GM21526 (cell line): ENCODE measurements at regions not wholly inside any gene's neighbourhood (a gene's known extent, or its start where the extent isn't known, plus 50 kb on each side); places are given as distances from the start of the nearest gene placed in this dataset.

Experiments used
- ATAC-seq: cut with Tn5 transposase; IDR thresholded peaks from one replicate; pipeline ENCODE4 v1.9.1; 2021; ENCODE audit warnings: moderate library complexity; ENCODE audit not compliant: unreplicated experiment, low FRiP score

DNA sequence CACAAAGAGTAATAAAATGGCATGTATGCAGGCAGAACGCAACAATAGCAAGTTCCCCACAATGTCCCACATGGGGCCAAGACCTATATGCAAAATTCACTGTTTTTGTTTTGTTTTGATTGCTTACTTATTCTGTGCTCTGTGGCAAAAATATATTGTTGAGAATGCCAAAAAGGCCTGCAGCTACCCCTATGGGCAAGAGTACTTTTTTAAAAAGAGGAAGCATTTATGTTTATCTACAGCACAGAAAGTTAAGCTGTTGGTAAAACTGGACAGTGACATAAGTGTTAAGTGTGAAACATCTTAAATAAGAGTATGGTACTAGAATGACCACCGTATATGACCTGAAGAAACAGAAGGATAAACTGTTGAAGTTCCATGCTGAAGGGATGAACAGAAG, 301.9 kb upstream of the ZC3H12C start:
- no peak for ATAC-seq

- no peak for ATAC-seq
Measured at GRCh38 chr11:109794501-109794900, 298.7 kb upstream of the ZC3H12C start.

GRCh38 chr11:109795234-109795633, 298.0 kb upstream of the ZC3H12C start:
- no peak for ATAC-seq

DNA sequence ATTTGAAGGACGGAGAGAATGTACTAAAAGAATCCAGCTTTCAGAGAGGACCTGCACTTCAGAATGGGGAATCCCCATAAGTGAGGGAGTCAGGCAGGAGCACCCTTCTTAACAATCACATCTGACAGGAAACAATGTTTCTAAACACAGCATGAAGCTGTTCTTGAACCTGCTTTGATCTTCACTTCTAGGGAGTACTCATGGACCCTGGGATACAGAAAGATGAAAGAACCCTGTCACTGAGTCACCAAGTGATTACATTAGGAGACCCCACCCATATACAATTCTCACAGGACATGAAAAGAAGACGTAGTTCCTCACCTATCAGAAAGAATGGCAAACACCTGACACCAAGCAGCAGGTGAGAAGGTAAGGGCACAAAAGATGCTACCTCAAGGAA, 296.9 kb upstream of the ZC3H12C start:
- ATAC-seq, result no peak

DNA sequence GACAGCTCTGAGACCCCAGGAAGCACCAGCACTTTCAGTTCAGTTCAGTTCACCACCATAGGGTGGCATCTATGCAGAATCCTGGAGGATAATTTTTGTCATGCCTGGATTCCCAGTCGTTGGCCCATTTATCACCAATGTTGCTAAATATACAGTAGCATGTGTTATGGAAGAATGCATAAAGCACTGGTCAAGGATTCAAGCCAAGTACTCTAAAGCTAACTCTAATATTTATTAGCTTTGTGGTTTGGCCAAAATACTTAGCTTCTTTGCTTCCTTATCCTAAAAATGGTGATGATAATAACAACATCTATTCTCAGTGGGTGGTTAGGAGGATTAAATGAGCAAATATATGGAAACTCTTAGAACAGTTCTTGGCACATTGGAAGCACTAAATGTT, 294.7 kb upstream of the ZC3H12C start:
- no peak for ATAC-seq

DNA sequence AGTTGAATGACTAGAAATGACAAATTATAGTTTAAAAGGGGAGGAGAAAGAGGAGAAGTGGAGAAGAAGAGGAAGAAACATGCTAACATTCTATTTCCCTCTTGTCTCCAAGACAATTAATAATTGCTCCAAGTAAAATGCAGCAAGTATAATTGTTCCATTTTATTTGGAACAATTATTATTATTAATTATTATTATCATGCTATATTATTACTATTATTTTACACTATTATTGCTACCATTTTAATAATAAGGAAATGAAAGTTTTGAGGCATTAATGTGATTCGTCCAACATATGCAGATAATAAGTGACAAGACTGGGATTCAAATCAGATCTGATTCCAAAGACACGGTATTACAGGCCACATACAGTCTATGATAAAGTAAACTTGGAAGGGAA, 293.6 kb upstream of the ZC3H12C start:
- no peak for ATAC-seq

DNA sequence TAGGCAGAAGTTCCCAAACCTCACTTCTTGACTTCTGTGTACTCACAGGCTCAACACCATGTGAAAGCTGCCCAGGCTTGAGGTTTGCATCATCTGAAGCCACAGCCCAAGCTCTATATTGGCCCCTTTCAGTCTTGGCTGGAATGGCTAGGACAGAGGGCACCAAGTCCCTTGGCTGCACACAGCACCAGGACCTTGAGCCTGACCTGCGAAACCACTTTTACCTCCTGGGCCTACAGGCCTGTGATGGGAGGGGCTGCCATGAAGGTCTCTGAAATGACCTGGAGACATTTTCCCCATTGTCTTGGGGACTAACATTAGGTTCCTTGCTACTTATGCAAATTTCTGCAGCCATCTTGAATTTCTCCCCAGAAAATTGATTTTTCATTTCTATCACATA, 288.3 kb upstream of the ZC3H12C start:
- ATAC-seq, result no peak

DNA sequence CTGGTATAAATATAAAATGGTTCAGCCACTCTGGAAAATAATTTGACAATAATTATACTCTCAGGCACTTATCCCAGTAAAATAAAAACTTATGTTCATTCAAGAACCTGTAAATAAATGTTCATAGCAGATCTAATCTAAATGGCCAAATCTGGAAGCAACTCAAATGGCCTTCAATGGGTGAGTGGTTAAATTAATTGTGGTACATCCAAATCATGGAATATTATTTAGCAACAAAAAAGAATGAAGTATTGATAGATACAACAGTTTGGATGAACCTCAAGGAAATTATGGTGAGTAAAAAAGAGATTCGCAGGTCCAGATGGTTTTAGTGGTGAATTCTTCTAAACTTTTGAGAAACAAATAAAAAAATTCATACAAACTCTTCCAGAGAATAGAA, 287.0 kb upstream of the ZC3H12C start:
- ATAC-seq, result no peak

DNA sequence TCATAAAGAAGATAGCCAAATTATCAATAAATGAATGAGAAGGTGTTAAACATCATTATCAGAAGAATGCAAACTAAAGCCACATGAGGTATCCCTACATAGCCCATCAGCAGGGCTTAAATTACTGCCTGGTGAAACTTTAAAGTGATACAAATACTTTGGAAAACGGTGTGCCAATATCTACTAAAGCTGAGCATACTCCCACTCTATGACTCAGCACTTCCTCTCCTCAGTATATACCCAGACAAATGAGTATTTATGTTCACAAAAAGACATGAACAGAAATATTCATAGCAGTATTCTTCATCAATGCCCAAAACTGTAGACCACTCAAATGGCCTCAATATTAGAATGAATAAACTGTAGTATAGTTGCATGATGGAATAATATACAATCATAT, 284.6 kb upstream of the ZC3H12C start:
- ATAC-seq, result no peak

DNA sequence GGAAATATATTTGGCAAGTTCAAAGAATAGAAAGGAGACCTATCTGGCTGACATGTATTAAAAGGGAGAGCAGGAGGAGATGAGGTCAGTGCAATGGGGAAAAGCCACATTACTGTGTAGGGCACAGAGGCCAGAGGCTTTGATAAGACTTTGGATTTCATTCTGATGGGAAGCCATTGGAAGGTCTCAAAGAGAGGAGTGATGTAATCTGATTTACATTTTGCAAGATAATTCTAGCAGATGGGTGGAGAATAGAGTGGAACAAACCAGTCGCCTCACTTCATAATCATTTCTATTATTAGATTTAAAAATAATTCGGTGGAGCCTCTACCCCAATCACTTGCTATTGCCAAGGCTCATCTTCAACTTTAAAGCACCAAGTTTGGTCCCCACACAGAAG, 278.4 kb upstream of the ZC3H12C start:
- no peak for ATAC-seq

GRCh38 chr11:109815500-109816150, 277.6 kb upstream of the ZC3H12C start:
- ATAC-seq, result no peak

DNA sequence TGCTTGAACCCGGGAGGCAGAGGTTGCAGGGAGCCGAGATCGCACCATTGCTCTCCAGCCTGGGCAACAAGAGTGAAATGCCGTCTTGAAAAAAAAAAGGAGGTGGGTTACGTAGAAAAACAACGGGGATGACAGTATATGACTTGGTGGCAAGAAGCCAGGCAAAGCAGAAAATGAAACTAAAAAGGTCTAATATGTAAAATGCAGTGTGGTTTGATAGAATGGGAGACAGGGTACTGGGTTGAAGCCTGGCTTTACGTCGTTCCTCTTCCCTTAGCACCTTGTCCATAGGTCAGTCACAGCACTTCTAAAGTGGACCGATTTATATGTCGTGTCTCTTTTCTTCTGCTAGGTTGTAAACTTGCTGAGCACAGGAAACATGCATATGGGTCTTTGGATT, 274.9 kb upstream of the ZC3H12C start:
- no peak for ATAC-seq

DNA sequence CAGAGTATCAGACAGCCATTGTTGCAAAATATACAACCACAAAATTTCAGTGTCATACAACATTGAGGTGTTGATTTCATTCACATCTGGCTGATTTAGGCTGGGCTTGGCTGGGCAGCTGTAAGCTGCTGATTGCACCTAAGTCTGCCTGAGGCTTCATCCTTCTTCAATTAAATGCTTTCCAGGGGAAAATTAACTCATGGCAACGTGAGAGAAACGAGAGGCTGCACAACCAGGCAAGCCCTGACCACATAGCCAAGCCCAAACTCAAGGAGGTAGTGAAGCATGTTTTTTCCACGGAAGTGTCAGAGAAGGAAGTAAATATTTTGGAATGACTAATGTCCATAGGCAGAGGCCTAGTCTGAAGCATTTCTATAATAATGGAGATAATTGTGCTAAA, 273.8 kb upstream of the ZC3H12C start:
- ATAC-seq, result no peak

DNA sequence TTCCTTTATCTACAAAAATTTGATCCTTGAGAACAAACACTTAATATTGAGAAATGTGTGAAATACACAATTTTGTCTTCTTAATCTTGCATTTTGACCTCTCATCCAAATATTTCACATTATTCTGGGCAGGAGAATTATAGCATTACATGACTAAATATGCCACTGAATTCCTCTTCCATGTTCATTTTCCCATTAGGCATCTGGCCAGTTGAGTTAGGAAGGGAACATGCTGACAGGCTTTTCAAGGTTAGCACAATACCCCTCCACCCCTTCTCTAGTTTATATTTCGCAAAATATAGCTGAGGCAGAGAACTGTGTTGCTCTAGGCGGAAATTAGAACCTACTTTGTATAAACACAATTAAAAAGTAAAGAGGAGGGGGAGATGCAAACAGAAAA, 271.7 kb upstream of the ZC3H12C start:
- ATAC-seq, result no peak

DNA sequence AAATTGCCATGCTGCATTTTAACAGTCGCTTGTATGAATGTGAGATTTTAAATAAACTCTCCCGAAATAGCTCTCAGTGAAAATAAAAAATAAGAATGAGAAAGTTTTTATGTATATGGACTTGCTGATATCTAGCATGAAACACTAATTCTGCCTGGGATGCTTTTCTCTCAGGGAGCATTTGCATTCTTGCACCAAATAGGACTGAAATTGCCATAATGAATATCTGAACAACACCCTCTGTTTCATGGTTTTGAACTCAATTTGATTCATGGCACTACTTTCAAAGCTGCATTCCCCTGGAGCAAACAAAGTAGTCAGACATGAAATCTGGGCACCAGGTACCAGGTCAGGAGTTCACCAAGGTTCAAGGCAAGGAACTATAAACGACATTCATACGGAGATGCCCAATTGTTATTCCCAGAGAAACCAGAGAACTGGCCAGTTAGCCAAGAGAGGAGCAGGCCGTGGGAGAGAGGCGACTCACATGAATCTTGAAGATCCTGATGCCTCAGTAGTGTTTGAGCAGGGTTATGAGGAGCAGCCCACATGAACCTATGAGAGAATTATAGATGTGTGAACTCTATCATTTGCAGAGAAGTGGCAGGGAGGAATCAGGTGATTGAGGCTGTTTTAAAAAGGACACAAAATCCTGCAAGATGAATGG, 270.6 kb upstream of the ZC3H12C start:
- no peak for ATAC-seq

GRCh38 chr11:109828387-109828786, 264.8 kb upstream of the ZC3H12C start:
- no peak for ATAC-seq

DNA sequence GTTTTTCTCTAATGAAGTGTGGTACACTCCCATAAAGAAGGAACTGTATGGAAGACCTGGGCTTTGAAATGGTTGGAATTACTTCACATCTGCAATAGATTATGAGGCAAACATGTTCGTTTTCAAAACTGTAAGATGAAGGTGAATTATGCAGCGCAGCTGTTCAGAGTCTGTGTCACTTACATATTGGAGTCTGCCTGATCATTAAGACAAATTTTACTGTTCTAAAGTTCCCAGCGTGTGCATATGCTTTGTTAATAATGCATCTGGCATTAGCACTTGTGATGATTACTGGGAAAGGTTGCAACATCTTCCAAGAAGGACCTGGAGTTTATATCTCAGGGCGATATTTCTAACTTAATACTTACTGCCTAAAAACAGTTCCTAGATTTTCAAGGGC, 255.2 kb upstream of the ZC3H12C start:
- no peak for ATAC-seq

DNA sequence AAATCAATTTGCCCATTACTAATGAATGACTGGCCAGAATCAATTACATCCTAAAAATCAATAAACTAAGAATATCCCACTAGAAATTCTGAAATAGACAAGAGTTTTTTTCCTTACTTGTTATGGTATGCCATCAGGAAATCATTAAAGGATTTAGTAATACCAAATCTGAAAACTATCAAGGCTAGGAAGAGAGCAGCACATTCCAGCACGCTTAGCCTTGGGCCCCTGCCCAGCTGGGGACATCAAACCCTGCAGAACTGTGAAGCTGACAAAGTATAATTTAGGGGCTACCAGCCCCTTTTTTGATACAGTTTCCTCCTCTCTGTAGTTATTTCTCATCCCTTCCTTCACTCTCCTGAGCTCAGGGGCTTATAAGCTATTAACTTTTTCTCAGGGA, 247.8 kb upstream of the ZC3H12C start:
- no peak for ATAC-seq

GRCh38 chr11:109847621-109848020, 245.6 kb upstream of the ZC3H12C start:
- ATAC-seq, result no peak

- ATAC-seq, result no peak
Measured at GRCh38 chr11:109849051-109849450, 244.1 kb upstream of the ZC3H12C start.

DNA sequence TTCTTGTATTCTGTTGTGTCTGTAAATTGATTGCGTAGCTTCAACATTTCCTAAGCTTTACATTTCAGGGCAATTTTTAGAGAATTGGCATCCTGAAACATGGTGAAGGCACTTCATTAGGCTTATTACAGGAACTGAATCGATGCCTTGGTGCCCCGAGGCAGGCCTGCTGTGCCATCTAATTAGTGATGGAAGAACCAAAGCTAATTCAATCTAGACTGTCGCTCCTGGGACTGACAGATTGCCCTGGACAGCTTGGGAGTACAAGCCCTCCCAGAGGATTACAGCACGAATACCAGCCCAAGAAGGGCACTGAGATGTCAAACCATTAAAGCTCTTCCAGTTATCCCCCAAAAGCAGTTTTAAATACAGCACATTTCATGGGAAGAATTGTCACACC, 243.2 kb upstream of the ZC3H12C start:
- no peak for ATAC-seq

- ATAC-seq, result no peak
Measured at GRCh38 chr11:109851780-109852390, 241.3 kb upstream of the ZC3H12C start.
